ENCODE measurements at regions not wholly inside any gene's neighbourhood (a gene's known extent, or its start where the extent isn't known, plus 50 kb on each side); places are given as distances from the start of the nearest gene placed in this dataset.

GRCh38 chr6:163637524-163637923 is 223.0 kb downstream of the QKI start:
- no peak for DNase-seq (ENCODE audit: low read depth in 3 of 3, low spot score in 2 of 3)

- DNase-seq (ENCODE audit: low read depth in 3 of 3, low spot score in 2 of 3) = no peak
Measured at GRCh38 chr6:163635731-163636364, 221.3 kb downstream of the QKI start.

- no peak for DNase-seq (ENCODE audit: low read depth in 3 of 3, low spot score in 2 of 3)
Measured at GRCh38 chr6:163635315-163635714, 220.8 kb downstream of the QKI start.

- DNase-seq (ENCODE audit: low read depth in 3 of 3, low spot score in 2 of 3) = no peak
Measured at GRCh38 chr6:163634211-163635171, 220.0 kb downstream of the QKI start.

- no peak for DNase-seq (ENCODE audit: low read depth in 3 of 3, low spot score in 2 of 3)
Measured at GRCh38 chr6:163630991-163631390, 216.5 kb downstream of the QKI start.

- DNase-seq (ENCODE audit: low read depth in 3 of 3, low spot score in 2 of 3) = no peak
Measured at GRCh38 chr6:163630572-163630971, 216.1 kb downstream of the QKI start.

GRCh38 chr6:163630096-163630495 is 215.6 kb downstream of the QKI start:
- DNase-seq (ENCODE audit: low read depth in 3 of 3, low spot score in 2 of 3) = no peak

Measured in right renal cortex interstitium (tissue), 3 donors.